ENCODE measurements at regions not wholly inside any gene's neighbourhood (a gene's known extent, or its start where the extent isn't known, plus 50 kb on each side); places are given as distances from the start of the nearest gene placed in this dataset.

DNA sequence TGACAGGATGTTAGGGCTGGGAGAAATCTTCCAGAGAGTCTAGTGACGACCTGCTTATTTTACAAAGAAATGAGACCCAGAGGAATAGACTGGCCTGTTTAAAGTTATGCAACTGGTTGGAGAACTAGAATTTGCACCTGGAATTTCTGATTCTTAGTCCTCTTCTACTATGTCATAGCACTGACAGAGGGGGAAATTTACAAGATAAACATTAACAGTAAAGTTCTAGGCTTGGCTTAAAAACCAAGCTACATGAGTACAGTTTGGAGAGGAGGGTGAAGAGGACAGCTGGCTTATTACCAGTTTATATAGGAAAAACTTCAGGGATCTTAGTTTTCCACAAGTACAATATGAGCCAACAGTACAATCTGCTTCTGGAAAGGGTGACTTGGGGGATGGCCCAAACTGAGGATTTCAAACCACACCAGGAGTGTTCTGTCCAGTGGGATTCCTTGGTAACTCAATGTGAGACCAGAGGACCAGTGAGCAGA, 269.6 kb downstream of the CD109 start:
- BruUV-seq (replicated peaks), result no TSS peak
- H3K27ac ChIP-seq (ENCODE audit: low read depth, low read length, poor library complexity, severe bottlenecking), result no peak overlapping the region
- no peaks in the 10 kb centered on the region for H4K20me1 ChIP-seq (ENCODE audit: insufficient read depth, low read length)
- ChIA-PET POLR2A (interaction anchor here (0.9 kb wide), 1 partner anchor 40 kb away, joined by 3 read pairs; no protein-coding TSS in a partner anchor), CTCF (ENCODE audit: unreplicated experiment) (no interaction called here)
- H2AFZ ChIP-seq (ENCODE audit: low read length), result no peak overlapping the region
- no peak for DNase-seq (ENCODE audit: low spot score)
- no peak for TF ChIP-seq CTCF (conservative IDR thresholded peaks at IDR 0.05; ENCODE audit: low read length)
- no peak for TF ChIP-seq EZH2phosphoT487 (IDR thresholded peaks at IDR 0.05; ENCODE audit: borderline replicate concordance, low read depth, low read length)
- no peaks in the 10 kb centered on the region for H3K36me3 ChIP-seq (ENCODE audit: insufficient read depth, low read length)
- H3K9me2 ChIP-seq (ENCODE audit: insufficient read depth, low read length), result no peaks in the 10 kb centered on the region
- H3K9me3 ChIP-seq (ENCODE audit: low read length), result no peaks in the 10 kb centered on the region
- intact Hi-C loops (cut with micrococcal nuclease; ENCODE audit: unreplicated experiment), result loop anchor here (5.0 kb wide), 1 partner anchor 1242 kb away; the partner anchor contains the start of gene COL12A1
- H3K4me2 ChIP-seq (ENCODE audit: low read length), result no peak overlapping the region
- H3K79me2 ChIP-seq (ENCODE audit: insufficient read depth, low read depth, low read length), result no peaks in the 10 kb centered on the region
- no peak overlapping the region for H3K4me3 ChIP-seq (ENCODE audit: low read depth, low read length, poor library complexity, severe bottlenecking)
- H3K4me1 ChIP-seq (ENCODE audit: insufficient read depth, low read length, poor library complexity, severe bottlenecking), result no peaks in the 10 kb centered on the region

DNA sequence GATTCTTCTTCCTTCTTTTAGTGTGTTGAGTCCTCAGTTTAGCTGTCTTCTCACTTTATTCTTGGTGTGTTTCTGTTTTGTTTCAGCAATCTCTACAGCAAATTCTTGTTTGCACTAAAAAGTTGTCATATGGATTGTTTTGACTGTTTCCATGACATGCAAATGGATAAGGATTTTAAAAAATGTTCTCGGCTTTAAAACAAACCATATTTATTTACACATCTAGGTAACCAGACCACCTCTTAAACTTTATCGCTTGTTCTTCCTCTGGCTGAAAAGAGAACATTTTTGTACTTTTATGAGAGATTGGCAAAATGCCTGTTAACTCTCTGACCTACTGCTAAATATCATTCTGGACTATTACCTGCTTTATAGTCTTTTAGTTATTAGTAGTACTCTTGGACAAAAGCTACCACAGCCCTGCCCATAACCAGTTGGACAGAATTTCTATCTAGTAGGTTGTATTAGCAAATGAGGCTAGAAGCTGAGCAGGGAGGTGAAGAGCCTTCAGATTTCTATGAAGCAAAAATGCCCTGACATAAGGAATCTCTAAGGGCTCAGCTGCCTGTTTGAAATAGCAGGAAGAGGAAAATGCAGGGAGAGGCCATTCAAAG, 268.3 kb downstream of the CD109 start:
- H4K20me1 ChIP-seq (ENCODE audit: insufficient read depth, low read length), result no peaks in the 10 kb centered on the region
- no TSS peak for BruUV-seq (replicated peaks)
- no peak overlapping the region for H3K27ac ChIP-seq (ENCODE audit: low read depth, low read length, poor library complexity, severe bottlenecking)
- H2AFZ ChIP-seq (ENCODE audit: low read length), result no peak overlapping the region
- no peak overlapping the region for H3K4me2 ChIP-seq (ENCODE audit: low read length)
- intact Hi-C loops (cut with micrococcal nuclease; ENCODE audit: unreplicated experiment), result no loop called here
- no peaks in the 10 kb centered on the region for H3K79me2 ChIP-seq (ENCODE audit: insufficient read depth, low read depth, low read length)
- H3K9me3 ChIP-seq (ENCODE audit: low read length), result no peaks in the 10 kb centered on the region
- no peak for DNase-seq (ENCODE audit: low spot score)
- H3K4me1 ChIP-seq (ENCODE audit: insufficient read depth, low read length, poor library complexity, severe bottlenecking), result no peaks in the 10 kb centered on the region
- POLR2A ChIA-PET, result interaction anchor here (0.5 kb wide), 1 partner anchor 1657 kb away, joined by 3 read pairs; no protein-coding TSS in a partner anchor
- no peaks in the 10 kb centered on the region for H3K36me3 ChIP-seq (ENCODE audit: insufficient read depth, low read length)
- no peak for TF ChIP-seq EZH2phosphoT487 (IDR thresholded peaks at IDR 0.05; ENCODE audit: borderline replicate concordance, low read depth, low read length)
- TF ChIP-seq CTCF (conservative IDR thresholded peaks at IDR 0.05; ENCODE audit: low read length), result no peak
- CTCF ChIA-PET (ENCODE audit: unreplicated experiment), result no interaction called here
- H3K9me2 ChIP-seq (ENCODE audit: insufficient read depth, low read length), result no peaks in the 10 kb centered on the region
- no peak overlapping the region for H3K4me3 ChIP-seq (ENCODE audit: low read depth, low read length, poor library complexity, severe bottlenecking)

GRCh38 chr6:73962884-73963283, 266.9 kb downstream of the CD109 start:
- Histone ChIP-seq H3K4me2 (ENCODE audit: low read length) (no peak overlapping the region), H3K4me1 (ENCODE audit: insufficient read depth, low read length, poor library complexity, severe bottlenecking) (no peaks in the 10 kb centered on the region), H3K9me2 (ENCODE audit: insufficient read depth, low read length) (no peaks in the 10 kb centered on the region), H3K9me3 (ENCODE audit: low read length) (no peaks in the 10 kb centered on the region), H3K79me2 (ENCODE audit: insufficient read depth, low read depth, low read length) (no peaks in the 10 kb centered on the region), H3K27ac (ENCODE audit: low read depth, low read length, poor library complexity, severe bottlenecking) (no peak overlapping the region), H3K36me3 (ENCODE audit: insufficient read depth, low read length) (no peaks in the 10 kb centered on the region), H2AFZ (ENCODE audit: low read length) (no peak overlapping the region), H3K4me3 (ENCODE audit: low read depth, low read length, poor library complexity, severe bottlenecking) (no peak overlapping the region), H4K20me1 (ENCODE audit: insufficient read depth, low read length) (no peaks in the 10 kb centered on the region)
- POLR2A ChIA-PET, result interaction anchor here (1.2 kb wide), 1 partner anchor 16 kb away, joined by 3 read pairs; no protein-coding TSS in a partner anchor
- no TSS peak for BruUV-seq (replicated peaks)
- no peak for TF ChIP-seq CTCF (conservative IDR thresholded peaks at IDR 0.05; ENCODE audit: low read length)
- no peak for TF ChIP-seq EZH2phosphoT487 (IDR thresholded peaks at IDR 0.05; ENCODE audit: borderline replicate concordance, low read depth, low read length)
- no peak for DNase-seq (ENCODE audit: low spot score)
- CTCF ChIA-PET (ENCODE audit: unreplicated experiment), result no interaction called here
- intact Hi-C loops (cut with micrococcal nuclease; ENCODE audit: unreplicated experiment), result no loop called here
